T47D (cell line): ENCODE measurements at regions not wholly inside any gene's neighbourhood (a gene's known extent, or its start where the extent isn't known, plus 50 kb on each side); places are given as distances from the start of the nearest gene placed in this dataset.

Experiments used
- DNase-seq, 2 experiments: peaks; one replicate each; pipeline versions ENCODE4 v3.0.0 to v3.0.0-alpha.2; 2011 to 2012; ENCODE audit warnings: low read depth in 1 of 2, low spot score in 1 of 2
- JUND ChIP-seq: IDR thresholded peaks from 2 replicates; pipeline ENCODE4 v1.6.1; 2012; ENCODE audit warnings: low read depth
- in situ Hi-C: cut with HindIII; loops from 2 replicates; pipeline ENCODE4 v1.10.0; 2016; ENCODE audit warnings: low sequenced_read_pairs, low pct_unique_long_range_greater_than_20kb

- in situ Hi-C loops, result no loop called here
- no peak for DNase-seq
- no peak for TF ChIP-seq JUND
Measured at GRCh38 chr13:73943137-73943964, 190.9 kb downstream of the KLF12 start.

- no peak for DNase-seq
- in situ Hi-C loops, result no loop called here
- no peak for TF ChIP-seq JUND
Measured at GRCh38 chr13:73941752-73942151, 192.5 kb downstream of the KLF12 start.

GRCh38 chr13:73940098-73940497, 194.1 kb downstream of the KLF12 start:
- DNase-seq, result no peak
- in situ Hi-C loops, result no loop called here
- TF ChIP-seq JUND, result no peak

GRCh38 chr13:73939603-73940002, 194.6 kb downstream of the KLF12 start:
- no peak for TF ChIP-seq JUND
- no peak for DNase-seq
- in situ Hi-C loops, result no loop called here

GRCh38 chr13:73939071-73939380, 195.2 kb downstream of the KLF12 start:
- peak in 1 of 2 experiments; percentile 23 for DNase-seq
- in situ Hi-C loops, result no loop called here
- TF ChIP-seq JUND, result no peak

GRCh38 chr13:73938372-73939070, 195.7 kb downstream of the KLF12 start:
- in situ Hi-C loops, result no loop called here
- no peak for DNase-seq
- no peak for TF ChIP-seq JUND

- no peak for DNase-seq
- TF ChIP-seq JUND, result no peak
- in situ Hi-C loops, result no loop called here
Measured at GRCh38 chr13:73937441-73937840, 196.8 kb downstream of the KLF12 start.

GRCh38 chr13:73935991-73936390, 198.2 kb downstream of the KLF12 start:
- no peak for TF ChIP-seq JUND
- no peak for DNase-seq
- in situ Hi-C loops, result no loop called here

- DNase-seq, result no peak
- no peak for TF ChIP-seq JUND
- in situ Hi-C loops, result no loop called here
Measured at GRCh38 chr13:73934771-73935170, 199.4 kb downstream of the KLF12 start.

GRCh38 chr13:73934215-73934641, 200.0 kb downstream of the KLF12 start:
- TF ChIP-seq JUND, result no peak
- DNase-seq, result no peak
- in situ Hi-C loops, result no loop called here

GRCh38 chr13:73933795-73934194, 200.4 kb downstream of the KLF12 start:
- in situ Hi-C loops, result no loop called here
- no peak for TF ChIP-seq JUND
- DNase-seq, result no peak

- no peak for TF ChIP-seq JUND
- in situ Hi-C loops, result no loop called here
Measured at GRCh38 chr13:73932091-73932490, 202.1 kb downstream of the KLF12 start.

GRCh38 chr13:73929287-73929932, 204.8 kb downstream of the KLF12 start:
- DNase-seq, result no peak
- TF ChIP-seq JUND, result no peak
- in situ Hi-C loops, result no loop called here

More at GRCh38 chr13:73932091-73932490, 202.1 kb downstream of the KLF12 start:
- DNase-seq, result no peak

- TF ChIP-seq JUND, result no peak
- in situ Hi-C loops, result no loop called here
- DNase-seq, result no peak
Measured at GRCh38 chr13:73924607-73925006, 209.6 kb downstream of the KLF12 start.
